Aorta (tissue), 5 donors: ENCODE measurements at regions not wholly inside any gene's neighbourhood (a gene's known extent, or its start where the extent isn't known, plus 50 kb on each side); places are given as distances from the start of the nearest gene placed in this dataset.

ENCODE experiments used
- ATAC-seq: fragments of 200-7000 bp; cut with Tn5 transposase; one replicate; pipeline ENCODE4 v1.9.1; 2022; ENCODE audit warnings: moderate library complexity; ENCODE audit not compliant: low FRiP score
- DNase-seq, 2 donors: peaks; one replicate each; pipeline ENCODE4 v3.0.0-alpha.2; 2020
- H3K27ac ChIP-seq, 2 donors: one replicate each; pipeline ENCODE4 v1.5.1; 2013; ENCODE audit warnings: low read length in 2 of 2, mild to moderate bottlenecking in 2 of 2, moderate library complexity in 2 of 2, control low read depth in 1 of 2, inconsistent platforms in 1 of 2, low read depth in 1 of 2
- H3K27me3 ChIP-seq, 2 donors: one replicate each; pipeline ENCODE4 v1.6.1; 2013; ENCODE audit warnings: control low read depth in 1 of 2, low read length in 1 of 2, mild to moderate bottlenecking in 1 of 2, moderate library complexity in 1 of 2; ENCODE audit not compliant: insufficient read depth in 2 of 2, control insufficient read depth in 1 of 2
- H3K36me3 ChIP-seq, 2 donors: one replicate each; pipeline ENCODE4 v1.6.1; 2013; ENCODE audit warnings: control low read depth in 1 of 2, low read length in 1 of 2, mild to moderate bottlenecking in 1 of 2; ENCODE audit not compliant: insufficient read depth in 2 of 2, control insufficient read depth in 1 of 2
- H3K4me1 ChIP-seq, 2 donors: one replicate each; pipeline ENCODE4 v1.6.1; 2013; ENCODE audit warnings: low read length in 2 of 2, control low read depth in 1 of 2, mild to moderate bottlenecking in 1 of 2, moderate library complexity in 1 of 2; ENCODE audit not compliant: insufficient read depth in 2 of 2, control insufficient read depth in 1 of 2
- H3K4me3 ChIP-seq, 2 donors: one replicate each; pipeline ENCODE4 v1.5.1; 2013; ENCODE audit warnings: low read length in 2 of 2, control low read depth in 1 of 2, mild to moderate bottlenecking in 1 of 2
- H3K9me3 ChIP-seq: one replicate; pipeline ENCODE4 v1.6.1; 2013; ENCODE audit warnings: mild to moderate bottlenecking, low read length; ENCODE audit not compliant: control insufficient read depth
- WGBS, 2 donors: extraction: QIAGEN DNeasy Blood & Tissue Kit; methylation state at CpG; one replicate each; pipeline ENCODE4 v1.1.7; 2013; 5-methylcytosine and 5-hydroxymethylcytosine counted together
- intact Hi-C, 2 donors: fragments of 100-400 bp; cut with DNase I; formaldehyde crosslinking; loops; one replicate each; pipeline versions ENCODE4 v1.14.2 to v1.15.0; 2022
- donor health status: healthy with polysubstance abuse.
- donor health status: Bipolar disorder and iron deficiency.
- donor health status: DM: no; HTN: no; CAD: no.
- donor health status: DM: no; HTN: no; CAD: no.
- donor health status: DM: yes; HTN: yes; CAD: no.

GRCh38 chr10:84659497-84660439, 331.4 kb downstream of the CCSER2 start:
- WGBS, 2 donors, result 55 to 59% methylated on average over 12 of the region's 12 CpGs
- Histone ChIP-seq H3K4me3 (no peak overlapping the region), H3K36me3 (no peaks in the 10 kb centered on the region), H3K4me1 (no peaks in the 10 kb centered on the region), H3K27ac (no peak overlapping the region), H3K9me3 (no peaks in the 10 kb centered on the region), H3K27me3 (no peaks in the 10 kb centered on the region)
- DNase-seq (no peak), ATAC-seq (no peak)
- intact Hi-C loops, result no loop called here

GRCh38 chr10:84660450-84661159, 332.2 kb downstream of the CCSER2 start:
- DNase-seq (no peak), ATAC-seq (no peak)
- H3K36me3 ChIP-seq, result no peaks in the 10 kb centered on the region
- H3K27ac ChIP-seq, result no peak overlapping the region
- WGBS, 2 donors, result 36 to 58% methylated on average over 9 of the region's 9 CpGs
- H3K9me3 ChIP-seq, result no peaks in the 10 kb centered on the region
- intact Hi-C loops, result no loop called here
- H3K4me3 ChIP-seq, result no peak overlapping the region
- no peaks in the 10 kb centered on the region for H3K27me3 ChIP-seq
- H3K4me1 ChIP-seq, result no peaks in the 10 kb centered on the region

- Histone ChIP-seq H3K27me3 (no peaks in the 10 kb centered on the region), H3K4me1 (no peaks in the 10 kb centered on the region), H3K9me3 (peaks cover 1% of the 10 kb centered on the region), H3K36me3 (no peaks in the 10 kb centered on the region), H3K27ac (no peak overlapping the region), H3K4me3 (no peak overlapping the region)
- DNase-seq (no peak), ATAC-seq (no peak)
- WGBS, 2 donors, result 79 to 83% methylated on average over 5 of the region's 5 CpGs
- intact Hi-C loops, result no loop called here
Observed at GRCh38 chr10:84665211-84665610, 336.8 kb downstream of the CCSER2 start.

- no peak overlapping the region for H3K27ac ChIP-seq
- H3K27me3 ChIP-seq, result no peaks in the 10 kb centered on the region
- WGBS, 2 donors, result 52 to 56% methylated on average over 9 of the region's 9 CpGs
- intact Hi-C loops, result no loop called here
- H3K36me3 ChIP-seq, result no peaks in the 10 kb centered on the region
- DNase-seq, result no peak
- H3K4me1 ChIP-seq, result no peaks in the 10 kb centered on the region
- H3K9me3 ChIP-seq, result peaks cover 1% of the 10 kb centered on the region
- H3K4me3 ChIP-seq, result no peak overlapping the region
- ATAC-seq, result no peak
Observed at GRCh38 chr10:84665883-84666463, 337.6 kb downstream of the CCSER2 start.

- ATAC-seq (no peak), DNase-seq (no peak)
- Histone ChIP-seq H3K27me3 (no peaks in the 10 kb centered on the region), H3K27ac (no peak overlapping the region), H3K36me3 (no peaks in the 10 kb centered on the region), H3K4me1 (no peaks in the 10 kb centered on the region), H3K9me3 (peaks cover 1% of the 10 kb centered on the region), H3K4me3 (no peak overlapping the region)
- intact Hi-C loops, result no loop called here
- 76 to 82% methylated on average over 5 of the region's 5 CpGs for WGBS, 2 donors
Observed at GRCh38 chr10:84668186-84668763, 339.9 kb downstream of the CCSER2 start.

- DNase-seq (no peak), ATAC-seq (no peak)
- Histone ChIP-seq H3K9me3 (no peaks in the 10 kb centered on the region), H3K27ac (no peak overlapping the region), H3K4me1 (no peaks in the 10 kb centered on the region), H3K36me3 (no peaks in the 10 kb centered on the region), H3K4me3 (no peak overlapping the region), H3K27me3 (no peaks in the 10 kb centered on the region)
- intact Hi-C loops, result no loop called here
- 56 to 59% methylated on average over 2 of the region's 2 CpGs for WGBS, 2 donors
Observed at GRCh38 chr10:84675060-84675459, 346.7 kb downstream of the CCSER2 start.

GRCh38 chr10:84676536-84676935, 348.1 kb downstream of the CCSER2 start:
- Histone ChIP-seq H3K9me3 (no peaks in the 10 kb centered on the region), H3K27me3 (no peaks in the 10 kb centered on the region), H3K27ac (no peak overlapping the region), H3K36me3 (no peaks in the 10 kb centered on the region), H3K4me3 (no peak overlapping the region), H3K4me1 (no peaks in the 10 kb centered on the region)
- intact Hi-C loops, result no loop called here
- WGBS, 2 donors, result 73 to 79% methylated on average over 3 of the region's 3 CpGs
- DNase-seq, result no peak
- ATAC-seq, result no peak

GRCh38 chr10:84681781-84682180, 353.4 kb downstream of the CCSER2 start:
- no peak overlapping the region for H3K4me3 ChIP-seq
- ATAC-seq (no peak), DNase-seq (no peak)
- 69 to 84% methylated on average over 3 of the region's 3 CpGs for WGBS, 2 donors
- H3K9me3 ChIP-seq, result no peaks in the 10 kb centered on the region
- no peak overlapping the region for H3K27ac ChIP-seq
- intact Hi-C loops, result no loop called here
- H3K36me3 ChIP-seq, result no peaks in the 10 kb centered on the region
- H3K27me3 ChIP-seq, result no peaks in the 10 kb centered on the region
- H3K4me1 ChIP-seq, result no peaks in the 10 kb centered on the region
